Thyroid gland (tissue), 4 donors: ENCODE measurements at regions not wholly inside any gene's neighbourhood (a gene's known extent, or its start where the extent isn't known, plus 50 kb on each side); places are given as distances from the start of the nearest gene placed in this dataset.
A peak's percentile ranks its signal among the peaks of the same experiment; 100 is the strongest.

Experiments
- DNase-seq, 2 donors: peaks; one replicate each; pipeline ENCODE4 v3.0.0-alpha.2; 2019
- H3K27ac ChIP-seq, 3 donors: fragments of 200-600 bp; sonication (generic); 1 replicate in 2 of 3; 2 replicates in 1 of 3; pipeline ENCODE4 v1.5.1; 2016 to 2019; ENCODE audit warnings: mild to moderate bottlenecking in 1 of 3, moderate library complexity in 1 of 3
- H3K27me3 ChIP-seq: fragments of 200-600 bp; sonication (generic); one replicate; pipeline ENCODE4 v1.5.1; 2019
- H3K36me3 ChIP-seq, 2 donors: fragments of 200-600 bp; sonication (generic); one replicate each; pipeline ENCODE4 v1.5.1; 2016 to 2019
- H3K4me1 ChIP-seq, 2 donors: fragments of 200-600 bp; sonication (generic); one replicate each; pipeline ENCODE4 v1.5.1; 2017 to 2019
- H3K4me3 ChIP-seq, 3 donors: fragments of 200-600 bp; sonication (generic); replicated peaks in 1 of 3; 1 replicate in 2 of 3; 2 replicates in 1 of 3; pipeline ENCODE4 v1.5.1; 2016; ENCODE audit warnings: mild to moderate bottlenecking in 1 of 3
- H3K9me3 ChIP-seq: fragments of 200-600 bp; sonication (generic); one replicate; pipeline ENCODE4 v1.5.1; 2017
- CTCF ChIP-seq, 6 experiments: fragments of 200-600 bp in 3 of 6; fragments of 450-650 bp in 3 of 6; sonication (generic) in 3 of 6; IDR thresholded peaks; one replicate each; pipeline ENCODE4 v1.5.1; 2016 to 2019; ENCODE audit warnings: antibody characterized with exemption in 6 of 6, mild to moderate bottlenecking in 2 of 6, inconsistent platforms in 1 of 6, moderate library complexity in 1 of 6
- POLR2A ChIP-seq, 2 donors: fragments of 450-650 bp; IDR thresholded peaks; one replicate each; pipeline ENCODE4 v1.6.1; 2017; ENCODE audit warnings: antibody characterized with exemption in 2 of 2, mild to moderate bottlenecking in 2 of 2, moderate library complexity in 1 of 2
- whole genome bisulfite sequencing, 2 donors: methylation state at CpG; one replicate each; pipeline ENCODE4 v1.1.5; 2017; 5-methylcytosine and 5-hydroxymethylcytosine counted together
- intact Hi-C: fragments of 100-400 bp; cut with DNase I; formaldehyde crosslinking; loops from one replicate; pipeline ENCODE4 v1.15.1; 2023

- Histone ChIP-seq H3K27me3 (no peaks in the 10 kb centered on the region), H3K4me3 (no peak overlapping the region), H3K36me3 (no peaks in the 10 kb centered on the region), H3K9me3 (no peaks in the 10 kb centered on the region), H3K27ac (no peak overlapping the region), H3K4me1 (peaks cover 13 to 41% of the 10 kb centered on the region in 2 donors)
- WGBS, 2 donors, result 74 to 80% methylated on average over 25 to 27 of the region's 27 CpGs
- TF ChIP-seq POLR2A (IDR thresholded peaks at IDR 0.05) (no peak), CTCF (IDR thresholded peaks at IDR 0.05) (no peak)
- no peak for DNase-seq
- intact Hi-C loops, result no loop called here
Observed at GRCh38 chr15:70153921-70154717, 56.4 kb upstream of the TLE3 start.

- Histone ChIP-seq H3K4me3 (no peak overlapping the region), H3K4me1 (peaks cover 13 to 53% of the 10 kb centered on the region in 2 donors), H3K27ac (no peak overlapping the region), H3K27me3 (no peaks in the 10 kb centered on the region), H3K36me3 (no peaks in the 10 kb centered on the region), H3K9me3 (no peaks in the 10 kb centered on the region)
- peak; percentile 28 to 50 for DNase-seq
- WGBS, 2 donors, result 20 to 63% methylated on average over 1 of the region's 3 CpGs
- TF ChIP-seq POLR2A (IDR thresholded peaks at IDR 0.05) (no peak), CTCF (IDR thresholded peaks at IDR 0.05) (no peak)
- intact Hi-C loops, result no loop called here
Observed at GRCh38 chr15:70152070-70152480, 54.4 kb upstream of the TLE3 start.

GRCh38 chr15:70151462-70151861 lies 53.7 kb upstream of the TLE3 start:
- Histone ChIP-seq H3K27ac (no peak overlapping the region), H3K36me3 (no peaks in the 10 kb centered on the region), H3K27me3 (no peaks in the 10 kb centered on the region), H3K4me1 (peaks cover 7 to 47% of the 10 kb centered on the region in 2 donors), H3K9me3 (no peaks in the 10 kb centered on the region), H3K4me3 (no peak overlapping the region)
- WGBS, 2 donors, result 92 to 94% methylated on average over 4 of the region's 4 CpGs
- DNase-seq, result no peak
- TF ChIP-seq POLR2A (IDR thresholded peaks at IDR 0.05), result no peak
- no peak for TF ChIP-seq CTCF (IDR thresholded peaks at IDR 0.05)
- intact Hi-C loops, result no loop called here

- no peak for TF ChIP-seq CTCF (IDR thresholded peaks at IDR 0.05)
- no peak for TF ChIP-seq POLR2A (IDR thresholded peaks at IDR 0.05)
- intact Hi-C loops, result no loop called here
- H3K4me3 ChIP-seq, result no peak overlapping the region
Observed at GRCh38 chr15:70151003-70151402, 53.3 kb upstream of the TLE3 start.

GRCh38 chr15:70150405-70150747 lies 52.7 kb upstream of the TLE3 start:
- Histone ChIP-seq H3K36me3 (no peaks in the 10 kb centered on the region), H3K4me3 (no peak overlapping the region), H3K9me3 (no peaks in the 10 kb centered on the region), H3K27me3 (no peaks in the 10 kb centered on the region), H3K4me1 (peaks cover 0 to 36% of the 10 kb centered on the region in 2 donors), H3K27ac (no peak overlapping the region)
- no peak for DNase-seq
- TF ChIP-seq POLR2A (IDR thresholded peaks at IDR 0.05) (no peak), CTCF (IDR thresholded peaks at IDR 0.05) (no peak)
- intact Hi-C loops, result no loop called here

More at GRCh38 chr15:70151003-70151402, 53.3 kb upstream of the TLE3 start:
- 92 to 99% methylated on average over 2 of the region's 2 CpGs for WGBS, 2 donors
- Histone ChIP-seq H3K27me3 (no peaks in the 10 kb centered on the region), H3K27ac (no peak overlapping the region), H3K9me3 (no peaks in the 10 kb centered on the region), H3K36me3 (no peaks in the 10 kb centered on the region), H3K4me1 (peaks cover 2 to 42% of the 10 kb centered on the region in 2 donors)
- no peak for DNase-seq
